ENCODE measurements at regions not wholly inside any gene's neighbourhood (a gene's known extent, or its start where the extent isn't known, plus 50 kb on each side); places are given as distances from the start of the nearest gene placed in this dataset.
A peak's percentile ranks its signal among the peaks of the same experiment; 100 is the strongest.
"Not testable (repeated sequence)": the region's sequence is repeated elsewhere in the genome, so short reads cannot be mapped to it uniquely, and the experiment has no call there.

GRCh38 chr1:200281201-200281835 lies 128.5 kb downstream of the ZNF281 start:
- DNase-seq: no peak

- peak; percentile 65 for DNase-seq
Measured at GRCh38 chr1:200279810-200280411, 129.9 kb downstream of the ZNF281 start.

GRCh38 chr1:200275816-200276453 lies 133.9 kb downstream of the ZNF281 start:
- no peak for DNase-seq

GRCh38 chr1:200275415-200275814 lies 134.4 kb downstream of the ZNF281 start:
- DNase-seq: no peak

GRCh38 chr1:200274116-200274515 lies 135.7 kb downstream of the ZNF281 start:
- DNase-seq: no peak

- DNase-seq: no peak
Measured at GRCh38 chr1:200272481-200273068, 137.3 kb downstream of the ZNF281 start.

GRCh38 chr1:200269256-200269655 lies 140.6 kb downstream of the ZNF281 start:
- DNase-seq: no peak

- no peak for DNase-seq
Measured at GRCh38 chr1:200267937-200268336, 141.9 kb downstream of the ZNF281 start.

- DNase-seq: no peak
Measured at GRCh38 chr1:200267458-200267857, 142.4 kb downstream of the ZNF281 start.

- DNase-seq: no peak
Measured at GRCh38 chr1:200266871-200267270, 143.0 kb downstream of the ZNF281 start.

- no peak for DNase-seq
Measured at GRCh38 chr1:200265881-200266280, 144.0 kb downstream of the ZNF281 start.

GRCh38 chr1:200265104-200265503 lies 144.7 kb downstream of the ZNF281 start:
- DNase-seq: no peak

GRCh38 chr1:200263203-200263602 lies 146.6 kb downstream of the ZNF281 start:
- DNase-seq: no peak

GRCh38 chr1:200262326-200262965 lies 147.4 kb downstream of the ZNF281 start:
- DNase-seq: no peak

- DNase-seq: no peak
Measured at GRCh38 chr1:200260597-200261335, 149.1 kb downstream of the ZNF281 start.

GRCh38 chr1:200258447-200259375 lies 151.1 kb downstream of the ZNF281 start:
- DNase-seq: peak; percentile 61

GRCh38 chr1:200257235-200257634 lies 152.6 kb downstream of the ZNF281 start:
- DNase-seq: no peak

- not testable (repeated sequence) for DNase-seq
Measured at GRCh38 chr1:200254602-200255001, 155.2 kb downstream of the ZNF281 start.

- no peak for DNase-seq
Measured at GRCh38 chr1:200253774-200254495, 155.9 kb downstream of the ZNF281 start.

GRCh38 chr1:200252531-200252930 lies 157.3 kb downstream of the ZNF281 start:
- no peak for DNase-seq

- no peak for DNase-seq
Measured at GRCh38 chr1:200250469-200250868, 159.4 kb downstream of the ZNF281 start.

Data from OCI-M1 (cell line).